Islet precursor cell (in vitro differentiated cells): ENCODE measurements at regions not wholly inside any gene's neighbourhood (a gene's known extent, or its start where the extent isn't known, plus 50 kb on each side); places are given as distances from the start of the nearest gene placed in this dataset.

ENCODE experiments used
- DNase-seq: peaks from one replicate; pipeline ENCODE4 v3.0.0-alpha.2; 2018

- DNase-seq = no peak
These were observed 935.1 kb downstream of the SLITRK1 start for GRCh38 chr13:82947191-82947621.

GRCh38 chr13:82938644-82939043 is 943.6 kb downstream of the SLITRK1 start:
- no peak for DNase-seq

- no peak for DNase-seq
These were observed 948.3 kb downstream of the SLITRK1 start for GRCh38 chr13:82934000-82934399.

- DNase-seq = no peak
These were observed 957.2 kb downstream of the SLITRK1 start for GRCh38 chr13:82925114-82925513.

GRCh38 chr13:82917984-82918383 is 964.3 kb downstream of the SLITRK1 start:
- DNase-seq = no peak

- no peak for DNase-seq
These were observed 969.7 kb downstream of the SLITRK1 start for GRCh38 chr13:82912564-82912963.

- DNase-seq = no peak
These were observed 977.2 kb downstream of the SLITRK1 start for GRCh38 chr13:82905071-82905470.

- no peak for DNase-seq
These were observed 981.8 kb downstream of the SLITRK1 start for GRCh38 chr13:82900453-82900852.

- DNase-seq = no peak
These were observed 983.7 kb downstream of the SLITRK1 start for GRCh38 chr13:82898586-82898985.

GRCh38 chr13:82879921-82880320 is 1002.4 kb downstream of the SLITRK1 start:
- no peak for DNase-seq

GRCh38 chr13:82878536-82878935 is 1003.7 kb downstream of the SLITRK1 start:
- DNase-seq = no peak

GRCh38 chr13:82867284-82867683 is 1015.0 kb downstream of the SLITRK1 start:
- DNase-seq = no peak

GRCh38 chr13:82850644-82851043 is 1031.6 kb downstream of the SLITRK1 start:
- DNase-seq = no peak

GRCh38 chr13:82848766-82849165 is 1033.5 kb downstream of the SLITRK1 start:
- DNase-seq = no peak

- DNase-seq = no peak
These were observed 1034.7 kb downstream of the SLITRK1 start for GRCh38 chr13:82847595-82847994.

GRCh38 chr13:82833923-82834322 is 1048.4 kb downstream of the SLITRK1 start:
- no peak for DNase-seq

- no peak for DNase-seq
These were observed 1053.2 kb downstream of the SLITRK1 start for GRCh38 chr13:82829040-82829439.

GRCh38 chr13:82827724-82828123 is 1054.5 kb downstream of the SLITRK1 start:
- DNase-seq = no peak

- DNase-seq = no peak
These were observed 1059.3 kb downstream of the SLITRK1 start for GRCh38 chr13:82822935-82823334.

- DNase-seq = no peak
These were observed 1065.1 kb downstream of the SLITRK1 start for GRCh38 chr13:82817133-82817532.

- DNase-seq = no peak
These were observed 1066.5 kb downstream of the SLITRK1 start for GRCh38 chr13:82815791-82816190.

- DNase-seq = no peak
These were observed 1078.9 kb downstream of the SLITRK1 start for GRCh38 chr13:82803341-82803740.

- DNase-seq = no peak
These were observed 1079.7 kb downstream of the SLITRK1 start for GRCh38 chr13:82802528-82802927.

GRCh38 chr13:82800391-82800790 is 1081.9 kb downstream of the SLITRK1 start:
- DNase-seq = no peak

- DNase-seq = no peak
These were observed 1084.4 kb downstream of the SLITRK1 start for GRCh38 chr13:82797876-82798275.

GRCh38 chr13:82791035-82791434 is 1091.2 kb downstream of the SLITRK1 start:
- DNase-seq = no peak
